ACHN (cell line): ENCODE measurements at regions not wholly inside any gene's neighbourhood (a gene's known extent, or its start where the extent isn't known, plus 50 kb on each side); places are given as distances from the start of the nearest gene placed in this dataset.
"Not testable (repeated sequence)": the region's sequence is repeated elsewhere in the genome, so short reads cannot be mapped to it uniquely, and the experiment has no call there.

Source experiments
- DNase-seq: peaks from one replicate; pipeline ENCODE4 v3.0.0-alpha.2; 2015
- in situ Hi-C: cut with HindIII; loops from 2 replicates; pipeline ENCODE4 v1.10.0; 2017; ENCODE audit warnings: low sequenced_read_pairs, low pct_ligation_motif_present, low pct_unique_long_range_greater_than_20kb

DNA sequence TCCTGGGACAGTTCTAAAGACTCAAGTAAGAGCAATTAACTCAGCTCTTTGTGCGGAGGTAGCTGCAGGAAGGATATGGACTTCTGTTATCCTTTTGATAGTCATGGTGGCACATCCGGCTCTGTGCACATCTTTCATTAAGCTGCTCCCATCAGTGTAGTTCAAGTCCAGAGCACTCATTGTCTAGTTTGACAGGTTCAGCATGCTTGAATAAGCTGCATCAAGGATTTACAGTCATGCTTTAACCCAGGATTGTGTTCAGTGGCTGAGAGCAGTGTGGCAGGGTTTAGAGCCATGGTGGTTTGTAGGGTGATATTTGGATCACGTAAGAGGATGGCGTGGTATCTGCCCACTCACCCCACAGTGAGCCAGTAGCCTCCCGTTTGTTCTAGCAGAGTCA lies 435.0 kb upstream of the NPAP1 start:
- in situ Hi-C loops, DNase-seq: not testable (repeated sequence)

DNA sequence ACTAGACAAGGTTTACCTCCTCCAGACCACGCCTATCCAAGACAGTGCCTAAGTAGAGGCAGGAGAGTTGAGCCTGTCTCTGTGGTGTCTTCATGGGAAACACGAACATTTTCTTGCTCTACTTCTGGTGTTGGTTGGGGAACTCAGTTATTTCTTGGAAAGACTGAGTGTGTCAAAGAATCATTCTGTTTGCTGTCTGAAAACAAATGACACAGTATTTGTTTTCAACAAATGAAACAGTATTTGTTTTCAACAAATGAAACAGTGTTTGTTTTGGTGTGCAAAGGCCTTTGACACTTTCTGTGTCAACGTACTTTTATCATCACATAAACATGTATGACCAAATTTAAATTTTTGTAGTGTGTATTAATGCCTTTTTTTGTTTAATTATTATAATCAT lies 416.5 kb upstream of the NPAP1 start:
- DNase-seq, in situ Hi-C loops: not testable (repeated sequence)

DNA sequence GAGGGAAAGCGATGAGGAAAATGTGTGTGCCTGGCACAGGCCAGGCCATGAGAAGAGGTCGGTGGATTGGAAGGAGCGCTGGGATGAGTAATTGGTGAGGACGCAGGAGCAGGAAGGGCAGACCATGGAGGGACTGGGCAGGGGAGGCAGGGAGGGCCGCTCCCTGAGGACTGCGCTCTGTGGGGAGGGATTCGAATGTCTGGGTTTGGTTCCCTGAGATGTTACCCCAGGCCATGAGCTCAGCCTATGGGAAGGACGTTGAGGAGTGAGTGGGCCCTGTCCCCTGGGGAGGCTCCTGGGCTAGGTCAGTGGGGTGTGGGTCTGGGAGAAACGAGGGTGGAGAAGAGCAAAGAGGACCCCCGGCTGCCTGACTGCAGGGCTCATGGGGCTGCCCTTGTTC lies 415.2 kb upstream of the NPAP1 start:
- in situ Hi-C loops, DNase-seq: not testable (repeated sequence)

DNA sequence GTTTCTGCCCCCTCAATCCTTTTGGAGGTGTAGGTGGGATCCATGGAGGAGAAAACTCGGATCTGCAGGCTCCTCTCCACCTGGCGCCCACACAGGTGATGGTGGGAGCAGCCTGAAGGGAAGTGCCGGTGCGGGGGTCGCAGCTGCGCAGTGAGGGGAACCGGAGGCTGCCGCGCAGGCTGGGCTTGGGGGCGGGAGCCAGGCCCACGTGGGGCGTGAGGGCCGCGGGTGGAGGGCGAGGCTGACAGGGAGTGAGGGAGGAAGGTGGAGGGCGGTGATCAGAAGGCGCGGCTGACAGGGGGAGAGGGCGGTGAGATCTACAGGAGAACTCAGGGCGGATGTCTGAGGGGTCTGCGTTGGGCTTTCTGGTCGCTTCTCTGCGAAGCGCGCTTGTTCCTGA lies 414.7 kb upstream of the NPAP1 start:
- DNase-seq, in situ Hi-C loops: not testable (repeated sequence)

DNA sequence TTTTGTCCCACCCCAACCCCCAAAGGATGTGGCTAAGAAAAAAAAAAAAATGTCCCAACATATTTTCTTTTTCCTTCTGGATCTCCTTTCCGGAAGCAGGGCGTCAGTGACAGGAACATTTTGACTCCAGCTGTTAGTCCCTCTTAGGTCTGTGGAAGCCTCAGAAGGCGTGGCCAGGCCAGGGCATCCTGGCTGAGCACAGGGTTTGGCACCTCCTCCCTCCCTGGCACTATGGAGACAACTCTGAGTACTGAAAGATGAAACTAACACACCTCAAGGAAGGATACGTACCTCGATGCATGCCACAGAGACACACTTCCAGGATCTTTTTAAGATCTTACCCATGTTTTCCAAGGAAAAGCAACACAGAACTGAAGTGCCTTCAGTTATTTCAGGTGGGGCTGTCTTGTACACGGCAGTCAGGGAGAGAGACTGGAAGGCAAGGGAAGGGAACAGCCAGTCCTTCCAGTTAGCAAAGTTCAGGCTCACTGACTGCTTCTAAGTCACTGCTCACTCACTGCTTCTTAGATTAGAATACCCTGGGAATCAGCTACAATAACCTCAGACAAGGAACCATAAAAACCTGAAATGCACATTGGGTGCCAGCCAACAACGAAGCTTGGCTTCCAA lies 406.9 kb upstream of the NPAP1 start:
- DNase-seq, in situ Hi-C loops: not testable (repeated sequence)

DNA sequence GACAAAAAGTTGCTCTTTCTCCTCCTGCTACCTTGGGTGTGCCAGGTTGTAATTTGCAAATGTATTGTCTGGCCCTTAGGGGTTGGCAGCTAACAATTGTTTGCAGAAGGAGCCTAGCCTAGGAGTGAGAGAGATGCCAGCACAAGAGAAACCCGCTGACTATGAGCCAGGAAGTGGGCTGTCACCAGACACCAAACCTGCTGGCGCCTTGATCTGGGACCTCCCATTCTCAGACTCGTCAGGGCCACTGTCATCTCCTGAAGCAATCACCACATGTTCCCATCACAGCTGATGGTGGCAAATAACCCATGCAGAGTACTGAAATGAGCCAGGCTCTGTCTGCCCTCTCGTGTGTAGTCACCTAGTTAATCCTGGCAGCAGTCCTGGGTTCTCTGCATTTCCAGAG lies 406.4 kb upstream of the NPAP1 start:
- in situ Hi-C loops: no loop called here
- no peak for DNase-seq

DNA sequence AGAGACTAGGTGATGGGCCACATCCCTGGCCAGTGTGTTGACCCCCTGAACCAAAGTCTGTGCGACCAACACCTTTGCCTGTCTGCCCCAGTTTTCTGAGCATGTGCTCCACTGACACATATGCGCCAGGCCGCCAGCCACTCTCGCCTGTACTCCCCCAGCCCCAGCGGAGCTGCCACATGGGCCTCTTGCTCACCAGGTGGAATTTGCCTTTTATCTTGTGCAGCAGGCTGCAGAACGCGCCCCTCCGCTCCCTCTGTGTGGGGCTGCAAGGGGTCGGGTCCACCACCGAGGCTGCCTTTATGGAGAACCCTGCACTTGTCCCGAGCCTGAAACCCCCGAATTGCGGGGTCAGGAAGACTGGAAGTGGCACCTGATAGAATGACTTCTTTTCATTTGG lies 405.7 kb upstream of the NPAP1 start:
- in situ Hi-C loops: no loop called here

DNA sequence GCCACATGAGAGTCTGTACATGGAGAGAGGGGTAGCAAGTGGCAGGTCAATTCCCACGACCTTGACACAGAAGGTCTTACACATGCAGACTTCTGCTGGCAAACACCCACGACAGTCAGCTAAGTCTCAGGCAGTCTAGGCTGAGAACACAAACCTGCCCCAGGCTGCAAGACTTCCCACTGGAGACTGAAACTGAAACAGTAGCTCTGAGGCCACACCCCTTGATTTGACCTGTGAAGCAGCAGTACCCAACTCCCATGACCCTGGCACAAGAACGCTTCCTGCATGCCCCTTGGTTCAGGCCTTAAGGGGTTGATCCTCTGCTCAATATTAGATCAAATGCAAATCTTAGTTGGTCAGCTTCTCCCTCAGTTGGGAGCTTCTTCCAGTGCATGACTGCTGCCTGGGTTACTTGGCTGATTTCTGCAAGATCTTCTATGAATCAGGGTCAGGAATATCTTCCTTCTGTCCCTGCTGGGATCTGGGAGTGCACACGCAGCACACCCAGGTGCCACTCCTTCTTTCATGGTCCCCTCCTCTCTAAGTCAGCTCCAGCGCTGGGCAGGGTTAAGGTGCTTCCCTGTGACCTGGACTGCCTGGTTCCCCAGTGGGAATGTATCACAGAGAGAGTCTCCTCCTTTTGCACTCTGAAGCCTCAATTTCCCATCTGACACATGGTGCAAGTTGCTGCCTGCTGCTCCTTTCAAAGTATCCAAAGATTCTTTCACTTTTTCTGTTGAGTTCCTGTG lies 403.9 kb upstream of the NPAP1 start:
- in situ Hi-C loops, DNase-seq: not testable (repeated sequence)

More for the DNA sequence above, 405.7 kb upstream of the NPAP1 start:
- DNase-seq: no peak

DNA sequence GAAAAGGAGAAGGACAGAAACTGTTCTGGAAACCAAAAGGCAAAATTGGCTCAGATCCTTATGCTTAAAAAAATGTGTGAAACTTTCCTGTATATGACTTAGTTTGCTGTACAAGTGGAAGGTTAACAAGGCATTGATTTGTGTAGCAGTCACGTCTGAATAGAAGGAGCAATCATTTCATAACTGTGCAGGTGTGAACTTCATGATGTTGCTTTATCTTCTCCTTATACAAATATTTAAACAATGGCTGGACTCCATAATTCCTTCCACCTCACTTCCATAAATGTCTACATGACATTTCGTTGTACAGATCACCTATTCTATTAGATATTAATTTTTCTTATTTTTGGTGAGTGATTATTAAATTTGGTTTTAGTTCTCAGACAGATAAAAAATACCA lies 382.7 kb upstream of the NPAP1 start:
- no peak for DNase-seq
- in situ Hi-C loops: no loop called here

DNA sequence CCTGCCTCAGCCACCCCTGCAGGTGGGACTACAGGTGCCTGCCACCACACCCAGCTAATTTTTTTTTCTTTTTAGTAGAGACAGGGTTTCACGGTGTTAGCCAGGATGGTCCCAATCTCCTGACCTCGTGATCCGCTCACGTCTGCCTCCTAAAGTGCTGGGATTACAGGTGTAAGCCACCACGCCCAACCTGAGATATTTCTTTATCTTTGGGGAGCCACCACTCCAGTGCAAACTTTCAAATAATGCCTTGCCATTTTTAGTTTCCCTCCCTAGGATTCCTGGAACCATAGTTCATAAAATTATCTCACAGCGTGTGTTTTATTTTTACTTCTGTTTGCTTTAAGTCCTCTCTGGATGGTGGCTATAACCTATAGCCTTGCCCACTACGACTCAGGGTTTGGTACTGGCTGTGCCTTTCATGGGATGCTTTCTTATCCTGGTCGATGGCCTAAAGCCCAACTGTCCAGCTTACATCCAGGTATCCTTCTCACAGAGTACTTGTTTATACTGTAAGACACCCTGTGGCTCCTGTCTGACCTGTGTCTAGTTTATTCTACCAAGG lies 374.7 kb upstream of the NPAP1 start:
- DNase-seq, in situ Hi-C loops: not testable (repeated sequence)

DNA sequence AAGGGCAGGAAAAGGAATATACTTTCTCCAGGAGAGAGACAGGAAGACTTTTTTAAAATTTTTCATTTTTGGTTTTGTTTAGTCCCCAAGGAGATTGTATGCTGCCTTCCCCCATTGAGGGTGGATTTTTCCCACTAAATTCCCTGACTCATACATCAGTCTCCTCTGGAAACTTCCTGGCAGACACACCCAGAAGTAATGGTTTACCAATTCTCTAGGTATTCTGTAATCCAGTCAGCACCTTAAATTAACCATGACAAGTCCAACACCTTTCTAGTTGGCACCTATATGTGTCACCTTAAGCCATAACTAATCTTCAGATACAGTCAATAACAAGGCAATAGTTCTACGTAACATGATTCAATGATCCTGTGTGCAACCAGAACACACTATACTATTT lies 373.6 kb upstream of the NPAP1 start:
- in situ Hi-C loops, DNase-seq: not testable (repeated sequence)

DNA sequence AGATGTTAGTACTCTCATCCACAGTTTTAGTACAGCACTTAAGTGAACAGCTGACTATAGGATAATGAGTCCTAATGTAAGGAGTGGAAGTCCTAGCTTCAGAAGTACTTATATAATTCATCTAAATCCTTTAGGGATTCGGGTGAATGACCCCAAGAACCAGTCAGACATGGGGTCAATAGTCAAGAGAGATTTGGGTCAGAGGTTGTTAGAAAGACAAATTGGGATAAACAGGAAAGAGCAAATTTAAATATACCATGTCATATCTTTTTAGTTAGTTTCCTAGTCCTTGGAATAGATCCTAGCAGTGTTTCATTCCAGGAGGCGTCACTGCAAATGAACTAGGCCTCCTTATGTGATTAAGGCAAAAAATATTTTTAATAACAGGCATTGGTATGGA lies 370.8 kb upstream of the NPAP1 start:
- DNase-seq, in situ Hi-C loops: not testable (repeated sequence)

DNA sequence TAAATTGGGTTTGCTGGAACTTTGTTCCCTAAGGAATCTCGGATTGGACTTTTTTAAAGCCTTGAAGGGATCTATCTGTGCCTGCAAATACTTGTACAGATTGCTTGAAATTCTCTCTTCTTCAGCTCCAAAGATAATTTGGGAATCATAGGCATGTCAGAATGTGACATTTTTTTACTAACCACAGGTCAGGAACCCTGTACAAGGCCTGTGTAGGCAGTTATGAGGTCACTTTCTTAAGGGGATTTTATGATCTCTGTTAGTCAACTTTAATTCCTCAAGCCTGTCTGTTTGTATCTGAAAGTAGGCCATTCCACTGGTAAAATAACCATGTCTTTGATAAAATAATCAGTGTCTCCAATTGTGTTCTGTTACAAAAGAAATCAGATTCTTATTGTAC lies 369.9 kb upstream of the NPAP1 start:
- DNase-seq, in situ Hi-C loops: not testable (repeated sequence)

DNA sequence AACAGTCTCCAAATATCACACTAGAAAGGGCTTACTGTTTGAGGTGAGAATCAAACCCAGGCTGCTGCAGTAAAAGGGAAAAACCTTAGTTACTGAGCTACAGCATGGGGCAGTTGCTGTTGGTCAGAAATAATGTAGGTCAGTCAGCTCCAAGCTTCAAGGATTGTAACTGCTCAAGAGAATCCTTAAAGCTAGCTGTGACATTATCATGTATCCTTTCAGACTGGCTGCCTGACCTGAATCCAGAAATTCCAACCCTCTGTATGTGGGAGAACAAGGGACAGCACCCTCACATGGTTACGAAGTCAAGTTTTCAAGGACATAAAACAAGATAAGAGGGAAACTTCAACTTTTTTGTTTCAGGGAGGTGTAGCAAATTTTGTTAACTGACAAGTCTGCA lies 365.9 kb upstream of the NPAP1 start:
- in situ Hi-C loops, DNase-seq: not testable (repeated sequence)

DNA sequence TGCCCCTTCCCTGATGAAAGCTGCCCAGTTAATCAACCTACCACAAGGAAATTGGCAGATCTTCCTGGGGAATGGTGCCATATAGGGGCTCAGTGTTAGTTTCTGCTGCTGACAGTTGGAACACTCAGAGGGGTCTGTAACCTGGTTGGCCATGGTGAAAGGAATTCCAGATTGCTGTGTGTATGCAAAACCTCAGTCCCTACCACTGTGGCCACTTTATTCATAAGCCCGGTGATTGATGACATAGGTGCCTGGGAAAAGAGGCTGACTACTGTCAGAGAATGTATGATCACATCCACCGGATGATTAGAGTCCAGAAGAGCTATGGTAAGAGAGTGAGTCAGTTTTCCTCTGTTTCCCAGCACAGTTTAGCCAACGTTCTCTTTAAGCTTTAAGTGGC lies 363.9 kb upstream of the NPAP1 start:
- in situ Hi-C loops, DNase-seq: not testable (repeated sequence)

DNA sequence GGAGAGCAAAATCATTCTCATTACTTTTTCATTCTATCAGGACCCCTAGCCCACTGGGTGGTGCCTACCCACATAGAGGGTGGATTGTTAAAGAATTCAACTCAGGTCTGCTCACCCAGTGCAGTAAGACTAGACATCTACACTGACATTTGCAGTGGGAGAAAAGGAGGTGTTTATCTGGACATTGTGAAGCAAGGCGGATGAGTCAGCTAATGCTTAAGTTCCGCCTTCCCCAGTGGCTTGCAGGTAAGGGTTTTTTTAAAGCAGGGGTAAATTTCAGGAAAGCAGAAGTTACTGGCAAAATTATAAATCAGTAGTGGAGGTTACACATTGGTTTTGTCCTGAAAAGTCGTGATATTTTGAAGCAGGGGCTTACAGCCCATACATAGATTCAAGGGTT lies 359.2 kb upstream of the NPAP1 start:
- in situ Hi-C loops, DNase-seq: not testable (repeated sequence)

DNA sequence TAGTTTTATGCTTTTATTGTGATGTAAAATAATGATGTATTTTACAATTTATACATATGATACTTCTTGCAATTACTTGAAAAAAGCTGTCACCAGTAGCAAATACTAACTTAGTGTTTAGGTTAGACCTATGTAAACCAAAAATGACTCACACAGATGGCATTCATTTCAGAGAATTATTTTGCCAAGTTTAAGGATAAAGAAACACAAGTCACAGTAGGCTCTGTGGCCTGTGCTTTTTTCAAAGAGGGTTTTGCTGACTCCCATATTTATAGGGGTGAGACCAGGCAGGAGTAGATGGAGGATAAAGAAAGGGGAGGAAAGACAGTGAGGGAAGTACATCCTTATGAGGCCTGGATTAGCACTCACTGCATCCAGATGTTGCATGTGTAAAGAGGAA lies 356.6 kb upstream of the NPAP1 start:
- no peak for DNase-seq
- in situ Hi-C loops: no loop called here

DNA sequence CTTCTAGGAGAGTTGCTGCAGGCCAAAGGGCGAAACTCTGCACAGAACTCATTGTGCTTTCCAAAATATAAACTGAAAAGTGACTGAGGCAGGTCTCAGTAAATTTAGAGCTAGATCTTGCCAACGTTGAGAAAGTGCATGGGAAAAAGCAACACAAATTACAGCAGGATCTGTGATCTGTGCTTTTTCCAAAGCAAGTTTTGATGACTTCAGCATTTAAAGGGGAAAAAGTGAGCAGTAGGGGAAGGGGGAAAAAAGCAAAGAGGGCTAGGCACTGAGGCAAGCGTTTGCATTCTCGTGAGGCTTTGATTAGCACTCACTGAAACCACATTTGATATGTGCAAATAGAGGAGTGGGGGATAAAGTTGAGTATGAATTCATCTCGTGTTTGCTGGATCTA lies 351.5 kb upstream of the NPAP1 start:
- DNase-seq, in situ Hi-C loops: not testable (repeated sequence)

DNA sequence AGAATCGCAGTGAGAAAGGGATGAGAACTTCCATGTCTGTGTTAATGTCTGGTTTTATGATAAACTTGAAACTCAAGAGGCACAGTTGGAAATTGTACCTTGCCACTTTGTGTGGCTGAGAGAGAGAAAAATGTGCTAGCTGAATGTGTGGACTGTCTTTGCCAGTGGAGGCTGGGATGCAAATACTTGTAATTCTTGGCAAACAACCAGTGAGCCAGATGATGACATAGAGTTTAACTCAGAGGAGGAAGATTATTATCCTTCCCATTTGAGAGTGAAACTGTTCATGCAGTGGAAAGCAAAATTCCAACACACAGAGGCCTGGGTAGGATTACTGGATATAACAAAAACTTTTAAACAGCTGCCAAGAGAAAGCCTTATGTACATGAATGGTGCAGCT lies 349.1 kb upstream of the NPAP1 start:
- DNase-seq, in situ Hi-C loops: not testable (repeated sequence)

DNA sequence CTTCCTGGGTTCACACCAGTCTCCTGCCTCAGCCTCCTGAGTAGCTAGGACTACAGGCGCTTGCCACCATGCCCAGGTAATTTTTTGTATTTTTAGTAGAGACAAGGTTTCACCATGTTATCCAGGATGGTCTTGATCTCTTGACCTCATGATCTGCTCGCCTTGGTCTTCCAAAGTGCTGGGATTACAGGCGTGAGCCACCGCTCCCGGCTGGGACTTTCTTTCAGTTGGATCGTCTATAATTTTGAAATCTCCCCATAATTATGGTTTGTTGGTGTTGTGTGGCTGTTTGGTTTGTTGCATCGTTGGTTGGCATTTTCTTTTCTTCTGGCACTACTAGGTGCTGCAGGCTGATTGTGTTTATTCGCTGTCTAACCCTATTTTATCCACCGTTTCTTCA lies 343.6 kb upstream of the NPAP1 start:
- in situ Hi-C loops, DNase-seq: not testable (repeated sequence)
